Testis (tissue), 2 donors: ENCODE measurements at regions not wholly inside any gene's neighbourhood (a gene's known extent, or its start where the extent isn't known, plus 50 kb on each side); places are given as distances from the start of the nearest gene placed in this dataset.

Experiments
- DNase-seq: peaks from one replicate; pipeline ENCODE4 v3.0.0-alpha.2; 2019
- H3K27ac ChIP-seq, 2 donors: fragments of 200-600 bp; sonication (generic); one replicate each; pipeline ENCODE4 v1.5.1; 2019
- H3K27me3 ChIP-seq: fragments of 200-600 bp; sonication (generic); one replicate; pipeline ENCODE4 v1.5.1; 2019
- H3K36me3 ChIP-seq: fragments of 200-600 bp; sonication (generic); one replicate; pipeline ENCODE4 v1.5.1; 2017; ENCODE audit warnings: low read depth; ENCODE audit errors: missing control alignments
- H3K4me1 ChIP-seq: fragments of 200-600 bp; sonication (generic); one replicate; pipeline ENCODE4 v1.5.1; 2019
- H3K4me3 ChIP-seq, 2 donors: fragments of 200-600 bp; sonication (generic); one replicate each; pipeline ENCODE4 v1.5.1; 2017 to 2019
- H3K9me3 ChIP-seq: fragments of 200-600 bp; sonication (generic); one replicate; pipeline ENCODE4 v1.5.1; 2017
- CTCF ChIP-seq, 3 experiments: fragments of 450-650 bp in 2 of 3; fragments of 200-600 bp in 1 of 3; sonication (generic) in 1 of 3; IDR thresholded peaks; one replicate each; pipeline ENCODE4 v1.5.1; 2016 to 2019; ENCODE audit warnings: antibody characterized with exemption in 3 of 3, mild to moderate bottlenecking in 2 of 3, moderate library complexity in 1 of 3
- POLR2A ChIP-seq: fragments of 450-650 bp; IDR thresholded peaks from one replicate; pipeline ENCODE4 v1.6.1; 2017; ENCODE audit warnings: antibody characterized with exemption, mild to moderate bottlenecking, moderate library complexity
- WGBS, 2 donors: methylation state at CpG; one replicate each; pipeline ENCODE4 v1.1.5; 2018; 5-methylcytosine and 5-hydroxymethylcytosine counted together
- intact Hi-C: fragments of 100-400 bp; cut with DNase I; formaldehyde crosslinking; loops from one replicate; pipeline ENCODE4 v1.15.1; 2023; ENCODE audit warnings: low total_unique reads

GRCh38 chr4:134735901-134736300 is 534.3 kb upstream of the PABPC4L start:
- 44 to 53% methylated on average over 3 of the region's 3 CpGs for WGBS, 2 donors
- TF ChIP-seq POLR2A (no peak), CTCF (IDR thresholded peaks at IDR 0.05) (no peak)
- Histone ChIP-seq H3K36me3 (no peaks in the 10 kb centered on the region), H3K4me1 (no peaks in the 10 kb centered on the region), H3K9me3 (no peaks in the 10 kb centered on the region), H3K27me3 (no peaks in the 10 kb centered on the region), H3K4me3 (no peak overlapping the region), H3K27ac (no peak overlapping the region)
- no peak for DNase-seq
- intact Hi-C loops = no loop called here

GRCh38 chr4:134727696-134728095 is 526.1 kb upstream of the PABPC4L start:
- 75 to 80% methylated on average over 2 of the region's 2 CpGs for WGBS, 2 donors

GRCh38 chr4:134722306-134722705 is 520.7 kb upstream of the PABPC4L start:
- TF ChIP-seq CTCF (IDR thresholded peaks at IDR 0.05) (no peak), POLR2A (no peak)

More at GRCh38 chr4:134727696-134728095, 526.1 kb upstream of the PABPC4L start:
- H3K27ac ChIP-seq = no peak overlapping the region
- H3K27me3 ChIP-seq = no peaks in the 10 kb centered on the region
- H3K9me3 ChIP-seq = no peaks in the 10 kb centered on the region
- no peaks in the 10 kb centered on the region for H3K4me1 ChIP-seq
- no peaks in the 10 kb centered on the region for H3K36me3 ChIP-seq
- intact Hi-C loops = no loop called here
- TF ChIP-seq CTCF (IDR thresholded peaks at IDR 0.05) (no peak), POLR2A (no peak)
- DNase-seq = no peak
- H3K4me3 ChIP-seq = no peak overlapping the region

GRCh38 chr4:134720030-134720429 is 518.4 kb upstream of the PABPC4L start:
- Histone ChIP-seq H3K4me1 (no peaks in the 10 kb centered on the region), H3K9me3 (no peaks in the 10 kb centered on the region), H3K27ac (no peak overlapping the region), H3K27me3 (no peaks in the 10 kb centered on the region), H3K4me3 (no peak overlapping the region), H3K36me3 (no peaks in the 10 kb centered on the region)
- intact Hi-C loops = no loop called here
- no peak for DNase-seq
- no peak for TF ChIP-seq CTCF (IDR thresholded peaks at IDR 0.05)
- no peak for TF ChIP-seq POLR2A
- WGBS, 2 donors = 83 to 89% methylated on average over 1 of the region's 1 CpG

More at GRCh38 chr4:134722306-134722705, 520.7 kb upstream of the PABPC4L start:
- no peaks in the 10 kb centered on the region for H3K4me1 ChIP-seq
- no peak overlapping the region for H3K4me3 ChIP-seq
- no peak overlapping the region for H3K27ac ChIP-seq
- H3K9me3 ChIP-seq = no peaks in the 10 kb centered on the region
- no peaks in the 10 kb centered on the region for H3K36me3 ChIP-seq
- 75 to 82% methylated on average over 1 of the region's 1 CpG for WGBS, 2 donors
- DNase-seq = no peak
- H3K27me3 ChIP-seq = no peaks in the 10 kb centered on the region
- intact Hi-C loops = no loop called here

- H3K4me1 ChIP-seq = no peaks in the 10 kb centered on the region
- no peak overlapping the region for H3K27ac ChIP-seq
- DNase-seq = no peak
- intact Hi-C loops = no loop called here
- no peaks in the 10 kb centered on the region for H3K9me3 ChIP-seq
- no peaks in the 10 kb centered on the region for H3K27me3 ChIP-seq
- no peaks in the 10 kb centered on the region for H3K36me3 ChIP-seq
- no peak overlapping the region for H3K4me3 ChIP-seq
- TF ChIP-seq POLR2A (no peak), CTCF (IDR thresholded peaks at IDR 0.05) (no peak)
These were observed 507.0 kb upstream of the PABPC4L start for GRCh38 chr4:134708616-134709015.
